Fibroblast of skin of right quadriceps (primary cell): ENCODE measurements at regions not wholly inside any gene's neighbourhood (a gene's known extent, or its start where the extent isn't known, plus 50 kb on each side); places are given as distances from the start of the nearest gene placed in this dataset.
A peak's percentile ranks its signal among the peaks of the same experiment; 100 is the strongest.

Source experiments
- DNase-seq: peaks from one replicate; pipeline ENCODE4 v3.0.0-alpha.2; 2013

GRCh38 chr18:8945514-8945913 is 157.0 kb upstream of the NDUFV2 start:
- no peak for DNase-seq

DNA sequence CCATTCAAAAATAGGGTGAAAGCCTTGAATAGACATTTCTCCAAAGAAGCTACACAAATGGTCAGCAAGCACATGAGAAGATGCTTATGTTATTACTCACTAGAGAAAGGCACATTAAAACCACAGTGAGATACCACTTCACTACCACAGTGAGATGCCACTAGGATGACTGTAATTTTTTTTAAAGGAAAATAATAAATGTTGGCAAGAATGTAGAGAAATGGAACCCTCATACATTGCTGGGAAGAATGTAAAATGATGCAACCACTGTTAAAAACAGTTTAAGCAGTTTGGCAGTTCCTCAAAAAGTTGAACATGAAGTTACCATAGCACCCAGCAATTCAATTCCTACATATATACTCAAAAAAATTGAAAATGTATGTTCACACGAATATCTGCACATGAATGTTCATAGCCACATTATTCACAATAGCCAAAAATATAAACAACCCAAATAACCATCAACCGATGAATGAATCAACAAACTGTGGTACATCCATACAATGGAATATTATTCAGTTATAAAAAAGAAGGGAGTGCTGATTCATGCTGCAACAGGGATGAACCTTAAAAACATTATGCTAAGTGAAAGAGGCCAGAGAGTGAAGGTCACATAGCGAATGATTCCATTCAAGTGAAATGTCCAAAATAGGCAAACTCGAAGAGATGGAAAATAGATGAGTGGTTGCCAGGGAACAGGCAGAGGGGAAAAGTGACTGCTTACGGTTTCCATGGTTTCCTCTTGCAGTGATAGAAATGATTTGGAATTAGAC is 156.2 kb upstream of the NDUFV2 start:
- peak; percentile 99 for DNase-seq

- peak; percentile 67 for DNase-seq
These were observed 154.9 kb upstream of the NDUFV2 start for GRCh38 chr18:8947566-8947965.

- no peak for DNase-seq
These were observed 154.5 kb upstream of the NDUFV2 start for GRCh38 chr18:8948011-8948410.

DNA sequence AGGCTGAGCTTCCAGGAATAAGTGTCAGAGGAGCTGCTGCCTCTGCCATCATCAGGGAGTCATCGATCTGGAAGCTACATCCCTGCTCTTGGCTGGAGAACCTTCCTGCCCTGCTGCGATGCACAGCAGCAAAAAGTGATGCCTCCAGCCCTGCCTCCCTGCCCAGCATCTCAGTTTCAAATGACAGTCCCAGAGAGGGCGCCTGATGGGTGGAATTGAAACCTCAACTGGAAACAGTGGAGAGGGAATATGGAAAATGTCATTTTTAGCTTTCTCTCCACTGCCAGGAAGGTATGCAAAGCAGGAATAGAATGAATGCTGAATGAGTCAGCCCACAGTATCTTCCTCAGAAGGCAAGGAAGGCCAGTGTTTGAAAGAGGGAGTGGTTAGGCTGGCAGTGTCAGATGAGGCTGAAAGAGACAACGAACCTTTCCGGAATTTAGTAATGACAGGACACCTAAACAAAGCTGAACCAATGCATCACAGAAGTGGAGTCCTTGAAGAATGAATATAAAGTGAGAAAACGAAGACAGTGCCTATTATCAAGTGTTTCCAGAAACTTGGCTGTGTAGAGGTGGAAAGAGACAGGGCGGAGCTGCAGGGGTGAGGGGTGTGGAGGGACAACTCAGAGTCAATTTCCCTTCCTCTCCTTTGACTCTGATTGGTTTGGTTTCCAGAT is 153.9 kb upstream of the NDUFV2 start:
- DNase-seq: peak; percentile 98

GRCh38 chr18:8949206-8949605 is 153.3 kb upstream of the NDUFV2 start:
- DNase-seq: peak; percentile 70

- DNase-seq: no peak
These were observed 151.0 kb upstream of the NDUFV2 start for GRCh38 chr18:8951491-8951890.

GRCh38 chr18:8952174-8952573 is 150.3 kb upstream of the NDUFV2 start:
- no peak for DNase-seq

- DNase-seq: peak; percentile 93
These were observed 149.4 kb upstream of the NDUFV2 start for GRCh38 chr18:8952769-8953760.

GRCh38 chr18:8957731-8958130 is 144.8 kb upstream of the NDUFV2 start:
- no peak for DNase-seq

- DNase-seq: no peak
These were observed 143.8 kb upstream of the NDUFV2 start for GRCh38 chr18:8958660-8959059.

DNA sequence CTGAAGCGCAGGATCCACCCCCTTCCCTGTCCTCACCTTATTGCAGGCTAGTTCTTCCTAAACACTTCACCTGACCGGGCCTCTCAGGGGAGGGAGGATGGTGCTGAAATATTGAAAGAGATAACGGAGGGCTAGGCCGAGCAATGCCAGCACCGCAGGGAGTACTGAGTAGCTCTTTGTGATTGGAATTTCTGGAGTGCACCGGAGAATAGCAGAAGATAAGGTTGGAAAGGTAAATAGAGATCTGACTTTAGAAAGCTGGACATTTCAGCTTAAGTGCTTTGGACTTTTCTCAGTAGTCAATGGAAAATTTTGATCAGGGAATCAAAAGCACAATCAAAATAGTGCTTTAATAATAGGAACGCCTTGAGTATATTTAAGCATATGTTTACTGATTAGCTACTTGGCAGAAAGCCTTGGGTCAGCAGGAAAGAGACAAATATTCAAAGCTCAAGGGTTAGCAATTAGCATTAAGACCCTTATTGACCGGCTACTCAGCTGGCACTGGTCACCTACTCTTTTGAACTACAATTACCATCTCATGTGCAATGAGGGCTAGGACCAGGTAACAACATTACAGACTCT is 142.9 kb upstream of the NDUFV2 start:
- no peak for DNase-seq

DNA sequence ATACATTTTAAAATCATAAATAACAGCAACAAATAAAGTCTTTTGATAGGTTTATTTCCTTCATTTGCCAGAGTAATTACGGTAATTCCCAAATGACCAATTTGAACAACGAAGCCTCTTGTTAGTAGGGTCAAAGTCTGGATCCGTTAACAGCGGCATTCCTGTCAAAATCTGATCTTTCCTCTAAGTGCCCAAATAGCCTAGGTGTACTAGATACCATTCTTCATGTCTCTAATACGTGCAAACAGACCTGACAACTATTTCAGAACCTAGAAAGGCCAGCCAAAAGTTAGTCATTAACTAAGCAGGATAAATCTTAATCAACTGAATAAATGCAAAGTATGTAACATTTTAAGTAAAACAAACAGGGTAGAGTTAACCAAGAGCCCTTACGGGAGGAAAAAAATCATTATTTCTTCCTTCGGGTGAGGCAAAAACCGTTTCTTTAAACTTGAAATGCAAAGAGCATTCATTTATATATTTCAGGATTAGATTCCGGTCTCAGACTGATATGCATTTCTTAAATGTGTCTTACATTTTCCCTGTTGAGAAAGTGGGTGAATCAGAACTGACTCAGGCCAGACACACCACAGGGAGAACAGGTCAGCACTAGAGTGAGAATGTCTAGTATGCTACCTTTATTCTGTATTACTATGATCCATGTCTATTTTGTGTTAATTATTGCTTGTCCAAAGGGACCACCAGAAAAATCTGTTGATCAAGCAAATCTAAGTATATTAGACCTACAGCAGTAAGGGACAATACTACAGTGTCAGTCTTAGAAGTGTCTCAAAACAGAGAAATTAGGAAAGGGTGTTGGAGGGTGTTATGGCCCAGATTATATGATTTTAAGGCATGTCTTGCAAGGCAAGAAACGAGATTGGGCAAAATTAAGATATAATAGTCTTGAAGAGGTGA is 141.5 kb upstream of the NDUFV2 start:
- DNase-seq: peak; percentile 69

DNA sequence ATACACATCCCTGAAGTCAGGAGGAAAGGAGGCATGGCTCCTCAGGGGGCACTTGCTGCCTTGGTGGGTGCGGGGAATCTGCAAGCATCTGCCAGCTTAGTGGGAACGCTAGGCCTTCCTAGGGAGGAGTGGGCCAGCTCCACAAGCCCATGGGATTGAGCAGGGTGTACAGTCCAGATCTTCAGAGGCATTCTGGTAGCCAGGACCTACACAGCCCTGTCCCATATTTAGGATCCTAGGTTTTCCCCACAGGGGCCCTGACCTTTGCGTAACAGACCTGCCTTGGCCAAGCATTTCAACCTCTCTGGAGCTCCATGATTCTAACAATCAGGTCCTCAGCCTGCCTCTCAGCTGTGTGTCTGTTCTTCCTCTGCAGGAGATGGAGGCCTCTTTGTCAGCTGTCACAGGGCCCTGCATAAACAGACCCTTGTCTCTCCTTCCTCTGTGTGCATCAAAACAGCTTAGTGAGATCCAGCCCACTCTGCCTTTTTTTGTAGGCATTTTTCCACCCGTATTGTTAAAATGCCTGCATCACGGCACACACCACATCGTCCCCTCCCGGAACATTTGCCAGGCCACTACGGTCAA is 140.2 kb upstream of the NDUFV2 start:
- no peak for DNase-seq

GRCh38 chr18:8962855-8963635 is 139.5 kb upstream of the NDUFV2 start:
- DNase-seq: no peak

GRCh38 chr18:8963876-8964275 is 138.6 kb upstream of the NDUFV2 start:
- no peak for DNase-seq

GRCh38 chr18:8965398-8965797 is 137.1 kb upstream of the NDUFV2 start:
- DNase-seq: no peak

GRCh38 chr18:8966821-8967220 is 135.7 kb upstream of the NDUFV2 start:
- no peak for DNase-seq

DNA sequence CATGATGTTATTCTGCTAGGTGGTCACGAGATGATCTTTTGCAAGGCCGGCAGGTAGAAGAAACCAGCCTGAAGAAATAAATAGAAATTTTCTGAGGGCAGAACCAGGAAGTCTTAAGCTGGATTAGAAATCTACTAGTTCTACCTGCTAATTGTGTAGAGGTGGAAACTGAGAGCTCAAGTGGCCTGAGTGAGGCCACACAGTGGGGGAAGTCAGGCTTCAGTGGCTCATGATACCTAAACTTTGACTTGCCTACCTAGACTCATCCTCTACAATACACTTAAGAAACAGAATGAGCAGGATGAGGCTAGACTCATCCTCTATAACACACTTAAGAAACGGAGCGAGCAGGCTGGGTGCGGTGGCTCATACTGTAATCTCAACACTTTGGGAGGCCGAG is 134.9 kb upstream of the NDUFV2 start:
- no peak for DNase-seq

- peak; percentile 65 for DNase-seq
These were observed 132.7 kb upstream of the NDUFV2 start for GRCh38 chr18:8969639-8970390.
